ENCODE measurements at regions not wholly inside any gene's neighbourhood (a gene's known extent, or its start where the extent isn't known, plus 50 kb on each side); places are given as distances from the start of the nearest gene placed in this dataset.

- H3K79me2 ChIP-seq (ENCODE audit: insufficient read depth, low read length): no peaks in the 10 kb centered on the region
- no peak overlapping the region for H3K4me3 ChIP-seq (ENCODE audit: low read depth, low read length, poor library complexity, severe bottlenecking)
- H2AFZ ChIP-seq (ENCODE audit: low read length): no peak overlapping the region
- no peak overlapping the region for H3K4me2 ChIP-seq (ENCODE audit: low read length)
- H3K9me2 ChIP-seq (ENCODE audit: low read depth, low read length): no peaks in the 10 kb centered on the region
- no peaks in the 10 kb centered on the region for H3K9me3 ChIP-seq (ENCODE audit: low read length)
- no peak overlapping the region for H3K27ac ChIP-seq (ENCODE audit: low read depth, low read length, poor library complexity, severe bottlenecking)
- no peaks in the 10 kb centered on the region for H3K36me3 ChIP-seq (ENCODE audit: insufficient read depth, low read length)
- H3K27me3 ChIP-seq (ENCODE audit: insufficient read depth, low read length): no peaks in the 10 kb centered on the region
- no peak overlapping the region for H3K9ac ChIP-seq (ENCODE audit: low read length)
- no peaks in the 10 kb centered on the region for H3K4me1 ChIP-seq (ENCODE audit: insufficient read depth, low read length, severe bottlenecking)
- no peaks in the 10 kb centered on the region for H4K20me1 ChIP-seq (ENCODE audit: insufficient read depth, low read length)
- no peaks in the 10 kb centered on the region for H3F3A ChIP-seq (ENCODE audit: insufficient read depth, low read length)
- TF ChIP-seq CTCF (IDR thresholded peaks at IDR 0.05; ENCODE audit: low read length): no peak
Measured at GRCh38 chr12:127680516-127680915, 586.5 kb upstream of the TMEM132C start.

GRCh38 chr12:127681151-127681754 is 585.7 kb upstream of the TMEM132C start:
- Histone ChIP-seq H3K4me2 (ENCODE audit: low read length) (no peak overlapping the region), H3K27ac (ENCODE audit: low read depth, low read length, poor library complexity, severe bottlenecking) (no peak overlapping the region), H3K4me3 (ENCODE audit: low read depth, low read length, poor library complexity, severe bottlenecking) (no peak overlapping the region), H4K20me1 (ENCODE audit: insufficient read depth, low read length) (no peaks in the 10 kb centered on the region), H2AFZ (ENCODE audit: low read length) (no peak overlapping the region), H3K79me2 (ENCODE audit: insufficient read depth, low read length) (no peaks in the 10 kb centered on the region), H3K9me2 (ENCODE audit: low read depth, low read length) (no peaks in the 10 kb centered on the region), H3F3A (ENCODE audit: insufficient read depth, low read length) (no peaks in the 10 kb centered on the region), H3K36me3 (ENCODE audit: insufficient read depth, low read length) (no peaks in the 10 kb centered on the region), H3K27me3 (ENCODE audit: insufficient read depth, low read length) (no peaks in the 10 kb centered on the region), H3K4me1 (ENCODE audit: insufficient read depth, low read length, severe bottlenecking) (no peaks in the 10 kb centered on the region), H3K9me3 (ENCODE audit: low read length) (no peaks in the 10 kb centered on the region), H3K9ac (ENCODE audit: low read length) (no peak overlapping the region)
- TF ChIP-seq CTCF (IDR thresholded peaks at IDR 0.05; ENCODE audit: low read length): no peak
- TF ChIP-seq EZH2 (IDR thresholded peaks at IDR 0.05; ENCODE audit: borderline replicate concordance, low read length): no peak

GRCh38 chr12:127685491-127685890 is 581.5 kb upstream of the TMEM132C start:
- no peaks in the 10 kb centered on the region for H3K4me1 ChIP-seq (ENCODE audit: insufficient read depth, low read length, severe bottlenecking)
- no peaks in the 10 kb centered on the region for H3K9me2 ChIP-seq (ENCODE audit: low read depth, low read length)
- TF ChIP-seq CTCF (IDR thresholded peaks at IDR 0.05; ENCODE audit: low read length) (no peak), EZH2 (IDR thresholded peaks at IDR 0.05; ENCODE audit: borderline replicate concordance, low read length) (no peak)

More at GRCh38 chr12:127685491-127685890, 581.5 kb upstream of the TMEM132C start:
- Histone ChIP-seq H3K4me3 (ENCODE audit: low read depth, low read length, poor library complexity, severe bottlenecking) (no peak overlapping the region), H3K27ac (ENCODE audit: low read depth, low read length, poor library complexity, severe bottlenecking) (no peak overlapping the region), H3K9ac (ENCODE audit: low read length) (no peak overlapping the region), H3F3A (ENCODE audit: insufficient read depth, low read length) (no peaks in the 10 kb centered on the region), H2AFZ (ENCODE audit: low read length) (no peak overlapping the region), H3K79me2 (ENCODE audit: insufficient read depth, low read length) (no peaks in the 10 kb centered on the region), H3K9me3 (ENCODE audit: low read length) (no peaks in the 10 kb centered on the region), H4K20me1 (ENCODE audit: insufficient read depth, low read length) (no peaks in the 10 kb centered on the region), H3K27me3 (ENCODE audit: insufficient read depth, low read length) (no peaks in the 10 kb centered on the region), H3K36me3 (ENCODE audit: insufficient read depth, low read length) (no peaks in the 10 kb centered on the region), H3K4me2 (ENCODE audit: low read length) (no peak overlapping the region)
